ENCODE measurements at regions not wholly inside any gene's neighbourhood (a gene's known extent, or its start where the extent isn't known, plus 50 kb on each side); places are given as distances from the start of the nearest gene placed in this dataset.

GRCh38 chr10:93211991-93212390, 138.3 kb downstream of the CYP26A1 start:
- Histone ChIP-seq H2AFZ (ENCODE audit: low read length) (no peak overlapping the region), H3K9me3 (ENCODE audit: control insufficient read depth, insufficient read depth, low read depth, low read length) (no peaks in the 10 kb centered on the region), H3K27me3 (ENCODE audit: control insufficient read depth, insufficient read depth, low read length) (peaks cover 3% of the 10 kb centered on the region), H3K79me2 (ENCODE audit: control insufficient read depth, insufficient read depth, low read length) (no peaks in the 10 kb centered on the region), H3K36me3 (ENCODE audit: control insufficient read depth, insufficient read depth, low read length) (no peaks in the 10 kb centered on the region), H3K4me3 (replicated peaks in 1 of 4; ENCODE audit: control extremely low read depth in 1 of 4, insufficient read depth in 1 of 4, low read depth in 3 of 4, low read length in 4 of 4) (no peak overlapping the region), H3K4me1 (ENCODE audit: control insufficient read depth, extremely low read depth, insufficient read depth, low read length) (no peaks in the 10 kb centered on the region), H3K4me2 (ENCODE audit: extremely low read depth, insufficient read depth, low read length) (no peak overlapping the region), H4K20me1 (ENCODE audit: control insufficient read depth, extremely low read depth, insufficient read depth, low read length) (no peaks in the 10 kb centered on the region), H3K27ac (ENCODE audit: insufficient read depth, low read length) (no peak overlapping the region), H3K9ac (ENCODE audit: insufficient read depth, low read length) (no peak overlapping the region)
- DNase-seq (ENCODE audit: low read depth in 2 of 2): peak in 1 of 2 donors; percentile 29
- no peak for TF ChIP-seq CTCF (conservative IDR thresholded peaks at IDR 0.05 in 1 of 2, IDR thresholded peaks at IDR 0.05 in 1 of 2; ENCODE audit: low read depth in 1 of 2, low read length in 2 of 2)
- no peak for TF ChIP-seq EZH2 (IDR thresholded peaks at IDR 0.05; ENCODE audit: low read length, missing control alignments)

- H3K27me3 ChIP-seq (ENCODE audit: control insufficient read depth, insufficient read depth, low read length): peaks cover 3% of the 10 kb centered on the region
- no peak for TF ChIP-seq CTCF (conservative IDR thresholded peaks at IDR 0.05 in 1 of 2, IDR thresholded peaks at IDR 0.05 in 1 of 2; ENCODE audit: low read depth in 1 of 2, low read length in 2 of 2)
- TF ChIP-seq EZH2 (IDR thresholded peaks at IDR 0.05; ENCODE audit: low read length, missing control alignments): no peak
Observed at GRCh38 chr10:93215312-93215711, 141.6 kb downstream of the CYP26A1 start.

DNA sequence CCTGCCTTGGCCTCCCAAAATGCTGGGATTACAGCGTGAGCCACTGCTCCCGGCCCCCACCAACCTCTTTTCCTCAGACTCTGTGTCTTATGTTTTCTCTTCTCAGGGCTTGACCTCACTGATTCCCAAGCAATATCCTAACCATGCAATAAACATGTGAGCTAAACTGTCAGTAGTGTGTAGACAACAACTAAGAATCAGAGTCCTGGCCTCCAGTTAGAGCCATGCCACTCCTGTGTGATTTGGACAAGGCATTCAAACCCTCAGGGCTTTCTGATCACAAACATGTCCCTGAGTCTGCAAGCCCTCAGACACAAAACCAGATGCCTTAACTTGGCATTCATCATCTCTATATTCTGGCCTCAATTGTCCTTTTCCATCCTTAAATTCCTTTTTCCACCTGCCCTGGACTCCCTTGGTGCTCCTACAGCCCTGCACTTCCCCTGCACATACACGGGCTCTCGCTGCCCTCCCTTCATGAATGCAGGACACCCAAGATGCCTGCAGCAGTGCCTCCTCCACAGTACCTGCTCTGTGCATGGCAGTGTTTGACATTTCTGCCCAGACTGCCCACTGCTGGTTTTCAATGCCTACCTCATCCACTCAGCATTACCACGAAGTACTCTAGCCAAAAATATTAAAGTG, 142.8 kb downstream of the CYP26A1 start:
- Histone ChIP-seq H4K20me1 (ENCODE audit: control insufficient read depth, extremely low read depth, insufficient read depth, low read length) (no peaks in the 10 kb centered on the region), H3K9ac (ENCODE audit: insufficient read depth, low read length) (no peak overlapping the region), H3K9me3 (ENCODE audit: control insufficient read depth, insufficient read depth, low read depth, low read length) (no peaks in the 10 kb centered on the region), H3K27me3 (ENCODE audit: control insufficient read depth, insufficient read depth, low read length) (peaks cover 3% of the 10 kb centered on the region), H3K4me2 (ENCODE audit: extremely low read depth, insufficient read depth, low read length) (no peak overlapping the region), H3K4me1 (ENCODE audit: control insufficient read depth, extremely low read depth, insufficient read depth, low read length) (no peaks in the 10 kb centered on the region), H2AFZ (ENCODE audit: low read length) (no peak overlapping the region), H3K4me3 (replicated peaks in 1 of 4; ENCODE audit: control extremely low read depth in 1 of 4, insufficient read depth in 1 of 4, low read depth in 3 of 4, low read length in 4 of 4) (no peak overlapping the region), H3K36me3 (ENCODE audit: control insufficient read depth, insufficient read depth, low read length) (no peaks in the 10 kb centered on the region), H3K27ac (ENCODE audit: insufficient read depth, low read length) (no peak overlapping the region), H3K79me2 (ENCODE audit: control insufficient read depth, insufficient read depth, low read length) (no peaks in the 10 kb centered on the region)
- no peak for TF ChIP-seq EZH2 (IDR thresholded peaks at IDR 0.05; ENCODE audit: low read length, missing control alignments)
- no peak for TF ChIP-seq CTCF (conservative IDR thresholded peaks at IDR 0.05 in 1 of 2, IDR thresholded peaks at IDR 0.05 in 1 of 2; ENCODE audit: low read depth in 1 of 2, low read length in 2 of 2)
- DNase-seq (ENCODE audit: low read depth in 2 of 2): no peak

More at GRCh38 chr10:93215312-93215711, 141.6 kb downstream of the CYP26A1 start:
- H3K79me2 ChIP-seq (ENCODE audit: control insufficient read depth, insufficient read depth, low read length): no peaks in the 10 kb centered on the region
- H3K36me3 ChIP-seq (ENCODE audit: control insufficient read depth, insufficient read depth, low read length): no peaks in the 10 kb centered on the region
- no peak overlapping the region for H3K9ac ChIP-seq (ENCODE audit: insufficient read depth, low read length)
- no peak overlapping the region for H3K4me2 ChIP-seq (ENCODE audit: extremely low read depth, insufficient read depth, low read length)
- no peak overlapping the region for H2AFZ ChIP-seq (ENCODE audit: low read length)
- no peak overlapping the region for H3K27ac ChIP-seq (ENCODE audit: insufficient read depth, low read length)
- H3K4me1 ChIP-seq (ENCODE audit: control insufficient read depth, extremely low read depth, insufficient read depth, low read length): no peaks in the 10 kb centered on the region
- H4K20me1 ChIP-seq (ENCODE audit: control insufficient read depth, extremely low read depth, insufficient read depth, low read length): no peaks in the 10 kb centered on the region
- DNase-seq (ENCODE audit: low read depth in 2 of 2): no peak
- no peaks in the 10 kb centered on the region for H3K9me3 ChIP-seq (ENCODE audit: control insufficient read depth, insufficient read depth, low read depth, low read length)
- no peak overlapping the region for H3K4me3 ChIP-seq (replicated peaks in 1 of 4; ENCODE audit: control extremely low read depth in 1 of 4, insufficient read depth in 1 of 4, low read depth in 3 of 4, low read length in 4 of 4)
